ENCODE measurements at regions not wholly inside any gene's neighbourhood (a gene's known extent, or its start where the extent isn't known, plus 50 kb on each side); places are given as distances from the start of the nearest gene placed in this dataset.
"Not testable (repeated sequence)": the region's sequence is repeated elsewhere in the genome, so short reads cannot be mapped to it uniquely, and the experiment has no call there.

GRCh38 chr7:124645704-124646103 is 119.9 kb downstream of the GPR37 start:
- ATAC-seq (ENCODE audit: low FRiP score) (no peak), DNase-seq (ENCODE audit: low spot score) (no peak)
- no peak for TF ChIP-seq CTCF (IDR thresholded peaks at IDR 0.05)

- no peak for ATAC-seq (ENCODE audit: low FRiP score)
- no peak for TF ChIP-seq CTCF (IDR thresholded peaks at IDR 0.05)
These were observed 122.2 kb downstream of the GPR37 start for GRCh38 chr7:124643311-124643811.

GRCh38 chr7:124635416-124635815 is 130.2 kb downstream of the GPR37 start:
- TF ChIP-seq CTCF (IDR thresholded peaks at IDR 0.05): no peak
- ATAC-seq (ENCODE audit: low FRiP score) (no peak), DNase-seq (ENCODE audit: low spot score) (no peak)

More at GRCh38 chr7:124643311-124643811, 122.2 kb downstream of the GPR37 start:
- DNase-seq (ENCODE audit: low spot score): no peak

GRCh38 chr7:124633740-124634139 is 131.9 kb downstream of the GPR37 start:
- TF ChIP-seq CTCF (IDR thresholded peaks at IDR 0.05): no peak
- DNase-seq (ENCODE audit: low spot score): no peak
- ATAC-seq (ENCODE audit: low FRiP score): no peak

GRCh38 chr7:124630395-124630794 is 135.2 kb downstream of the GPR37 start:
- DNase-seq (ENCODE audit: low spot score) (no peak), ATAC-seq (ENCODE audit: low FRiP score) (no peak)
- no peak for TF ChIP-seq CTCF (IDR thresholded peaks at IDR 0.05)

- DNase-seq (ENCODE audit: low spot score): no peak
- no peak for TF ChIP-seq CTCF (IDR thresholded peaks at IDR 0.05)
- ATAC-seq (ENCODE audit: low FRiP score): no peak
These were observed 146.7 kb downstream of the GPR37 start for GRCh38 chr7:124618871-124619270.

GRCh38 chr7:124618051-124618450 is 147.5 kb downstream of the GPR37 start:
- not testable (repeated sequence) for DNase-seq (ENCODE audit: low spot score); ATAC-seq (ENCODE audit: low FRiP score)

- ATAC-seq (ENCODE audit: low FRiP score): no peak
These were observed 162.5 kb downstream of the GPR37 start for GRCh38 chr7:124603066-124603465.

More at GRCh38 chr7:124603066-124603465, 162.5 kb downstream of the GPR37 start:
- DNase-seq (ENCODE audit: low spot score): no peak
- no peak for TF ChIP-seq CTCF (IDR thresholded peaks at IDR 0.05)

Data from omental fat pad (tissue), 3 donors.